Erythroblast (primary cell): ENCODE measurements at regions not wholly inside any gene's neighbourhood (a gene's known extent, or its start where the extent isn't known, plus 50 kb on each side); places are given as distances from the start of the nearest gene placed in this dataset.

Experiments used
- GATA1 ChIP-seq: IDR thresholded peaks from 2 replicates; pipeline ENCODE4 v1.6.1; 2011; ENCODE audit warnings: low read depth, mild to moderate bottlenecking, control low read depth, low read length, moderate library complexity
- POLR2A ChIP-seq: IDR thresholded peaks from 2 replicates; pipeline ENCODE4 v1.6.1; 2011; ENCODE audit warnings: mild to moderate bottlenecking, low read length

DNA sequence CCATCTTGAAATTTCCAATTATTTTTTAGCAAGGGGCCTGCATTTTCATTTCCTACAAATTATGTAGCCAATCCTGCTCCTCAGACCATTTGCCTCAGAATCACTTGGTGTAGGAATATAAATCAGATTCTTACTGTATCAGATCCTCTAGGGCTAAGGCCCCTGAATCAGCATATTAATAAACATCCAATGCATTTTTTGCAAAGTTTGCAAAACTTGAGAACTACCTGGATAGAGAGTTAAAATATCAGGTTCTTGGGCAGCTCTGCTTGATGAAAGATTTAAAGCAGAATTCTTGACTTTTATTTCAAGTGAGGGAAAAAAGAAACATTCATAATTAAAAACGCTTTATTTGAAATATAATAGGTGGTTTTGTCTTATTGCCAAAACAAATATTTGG is 82.2 kb upstream of the MAN1A1 start:
- TF ChIP-seq POLR2A, result no peak
- no peak for TF ChIP-seq GATA1
